ENCODE measurements at regions not wholly inside any gene's neighbourhood (a gene's known extent, or its start where the extent isn't known, plus 50 kb on each side); places are given as distances from the start of the nearest gene placed in this dataset.
"Not testable (repeated sequence)": the region's sequence is repeated elsewhere in the genome, so short reads cannot be mapped to it uniquely, and the experiment has no call there.

DNA sequence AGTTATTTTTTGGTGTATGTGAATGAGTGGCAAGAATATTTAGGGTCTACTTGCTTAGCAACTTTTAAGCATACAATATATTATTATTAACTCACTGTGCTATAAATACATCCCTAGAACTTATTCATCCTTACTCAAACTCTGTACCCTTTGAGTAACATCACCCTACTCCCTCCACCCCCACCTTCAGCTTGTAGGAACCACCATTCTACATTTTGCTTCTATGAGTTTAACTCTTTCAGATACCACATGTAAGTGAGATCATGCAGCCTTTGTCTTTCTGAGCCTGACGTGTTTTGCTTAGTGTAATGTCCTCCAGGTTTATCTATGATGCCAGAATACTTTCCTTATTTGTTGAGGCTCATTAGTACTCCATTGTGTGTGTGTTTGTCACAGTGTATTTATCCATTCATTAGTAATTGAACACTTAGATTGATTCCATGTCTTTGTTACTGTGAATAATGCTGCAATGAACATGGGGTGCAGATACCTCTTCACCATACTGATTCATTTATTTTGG is 526.9 kb downstream of the PYDC2 start:
- Histone ChIP-seq H3K27me3 (no peaks in the 10 kb centered on the region), H3K4me3 (no peak overlapping the region), H3K4me1 (replicated peaks in 1 of 2) (no peaks in the 10 kb centered on the region), H3K36me3 (replicated peaks in 1 of 2) (no peaks in the 10 kb centered on the region), H3K9me3 (replicated peaks in 1 of 3) (no peaks in the 10 kb centered on the region), H3K27ac (no peak overlapping the region)
- intact Hi-C loops (cut with DNase I) = no loop called here
- no peak for TF ChIP-seq POLR2A (IDR thresholded peaks at IDR 0.05)
- TF ChIP-seq, protein P1, sequence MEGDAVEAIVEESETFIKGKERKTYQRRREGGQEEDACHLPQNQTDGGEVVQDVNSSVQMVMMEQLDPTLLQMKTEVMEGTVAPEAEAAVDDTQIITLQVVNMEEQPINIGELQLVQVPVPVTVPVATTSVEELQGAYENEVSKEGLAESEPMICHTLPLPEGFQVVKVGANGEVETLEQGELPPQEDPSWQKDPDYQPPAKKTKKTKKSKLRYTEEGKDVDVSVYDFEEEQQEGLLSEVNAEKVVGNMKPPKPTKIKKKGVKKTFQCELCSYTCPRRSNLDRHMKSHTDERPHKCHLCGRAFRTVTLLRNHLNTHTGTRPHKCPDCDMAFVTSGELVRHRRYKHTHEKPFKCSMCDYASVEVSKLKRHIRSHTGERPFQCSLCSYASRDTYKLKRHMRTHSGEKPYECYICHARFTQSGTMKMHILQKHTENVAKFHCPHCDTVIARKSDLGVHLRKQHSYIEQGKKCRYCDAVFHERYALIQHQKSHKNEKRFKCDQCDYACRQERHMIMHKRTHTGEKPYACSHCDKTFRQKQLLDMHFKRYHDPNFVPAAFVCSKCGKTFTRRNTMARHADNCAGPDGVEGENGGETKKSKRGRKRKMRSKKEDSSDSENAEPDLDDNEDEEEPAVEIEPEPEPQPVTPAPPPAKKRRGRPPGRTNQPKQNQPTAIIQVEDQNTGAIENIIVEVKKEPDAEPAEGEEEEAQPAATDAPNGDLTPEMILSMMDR (IDR thresholded peaks at IDR 0.05) = no peak
- 58 to 81% (median 70%) methylated on average over 1 of the region's 1 CpG for WGBS, 4 donors
- no peak for DNase-seq

DNA sequence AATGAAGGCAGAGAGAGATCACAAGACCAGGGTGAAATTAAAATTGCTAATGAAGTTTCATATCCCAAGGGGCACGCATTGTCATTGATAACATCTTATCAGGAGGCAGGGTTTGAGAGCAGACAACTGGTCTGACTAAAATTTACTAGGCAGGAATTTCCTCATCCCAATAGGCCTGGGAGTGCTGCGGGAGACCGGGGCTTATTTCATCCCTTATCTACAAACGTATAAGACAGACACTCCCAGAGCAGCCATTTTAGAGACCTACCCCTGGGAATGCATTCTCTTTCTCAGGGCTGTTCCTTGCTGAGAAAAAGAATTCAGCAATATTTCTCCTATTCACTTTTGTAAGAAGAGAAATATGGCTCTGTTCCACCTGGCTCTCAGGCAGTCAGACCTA is 533.0 kb downstream of the PYDC2 start:
- H3K4me1 ChIP-seq (replicated peaks in 1 of 2); intact Hi-C loops (cut with DNase I); H3K27me3 ChIP-seq; H3K4me3 ChIP-seq; H3K9me3 ChIP-seq (replicated peaks in 1 of 3); H3K36me3 ChIP-seq (replicated peaks in 1 of 2); DNase-seq; H3K27ac ChIP-seq: not testable (repeated sequence)
- 66 to 91% (median 69%) methylated on average over 4 of the region's 4 CpGs for WGBS, 4 donors

DNA sequence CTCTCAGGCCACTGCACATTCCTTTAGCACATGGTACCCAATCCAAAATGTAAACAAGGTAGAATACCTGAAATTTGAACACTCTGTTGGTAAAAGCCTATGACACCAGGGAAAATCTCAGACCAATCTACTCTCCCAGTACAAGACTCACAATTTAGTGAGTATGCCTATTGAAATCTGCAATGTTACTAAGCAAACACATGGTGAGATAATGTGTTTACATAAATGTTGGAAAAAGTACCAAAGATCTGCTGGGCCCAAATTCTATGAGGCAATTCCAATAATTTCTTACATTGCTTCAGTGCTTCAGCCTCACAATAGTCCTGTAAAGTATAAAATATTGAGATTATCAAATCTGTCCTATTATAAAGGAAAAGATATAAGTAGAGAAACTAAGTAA is 536.1 kb downstream of the PYDC2 start:
- H3K36me3 ChIP-seq (replicated peaks in 1 of 2) = no peaks in the 10 kb centered on the region
- no peaks in the 10 kb centered on the region for H3K4me1 ChIP-seq (replicated peaks in 1 of 2)
- TF ChIP-seq POLR2A (IDR thresholded peaks at IDR 0.05) = no peak
- TF ChIP-seq, protein P1 (IDR thresholded peaks at IDR 0.05) = no peak
- no peaks in the 10 kb centered on the region for H3K27me3 ChIP-seq
- intact Hi-C loops (cut with DNase I) = no loop called here
- no peak overlapping the region for H3K4me3 ChIP-seq
- no peak overlapping the region for H3K27ac ChIP-seq
- no peak for DNase-seq
- no peaks in the 10 kb centered on the region for H3K9me3 ChIP-seq (replicated peaks in 1 of 3)

DNA sequence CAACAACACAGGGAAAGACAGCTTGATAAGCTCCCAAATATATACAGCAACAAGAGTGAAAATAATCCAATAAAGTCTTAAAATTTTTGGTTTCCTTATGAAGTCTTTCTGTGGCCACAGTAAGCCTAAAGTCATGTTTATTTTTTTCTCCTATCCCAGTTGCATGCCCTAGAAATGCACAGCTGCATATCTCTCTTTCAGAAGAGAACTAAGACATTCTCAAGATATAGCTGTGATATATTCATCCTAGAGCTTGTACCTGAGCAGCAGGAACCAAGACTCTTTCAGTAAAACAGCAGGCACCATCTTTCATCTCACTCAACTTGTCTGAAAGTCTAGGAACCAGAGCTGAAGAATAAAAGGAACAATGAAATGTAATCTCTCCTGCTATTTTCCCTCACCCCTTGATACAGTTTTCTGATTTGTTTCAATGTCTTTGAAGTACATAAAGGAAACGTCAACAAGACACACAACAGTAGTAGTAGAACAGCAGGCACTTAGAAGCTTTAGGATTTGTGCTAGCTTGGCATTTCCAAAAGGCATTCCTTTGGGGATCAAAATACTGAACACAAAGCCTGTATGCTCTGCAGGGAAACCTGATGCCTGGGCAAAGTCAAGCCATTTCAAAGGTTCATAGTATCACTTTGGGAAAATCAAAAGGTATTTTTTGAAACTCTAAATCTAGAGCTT is 536.8 kb downstream of the PYDC2 start:
- intact Hi-C loops (cut with DNase I) = no loop called here
- WGBS, 4 donors = 42 to 65% (median 53%) methylated on average over 1 of the region's 1 CpG
- Histone ChIP-seq H3K27me3 (no peaks in the 10 kb centered on the region), H3K36me3 (replicated peaks in 1 of 2) (no peaks in the 10 kb centered on the region), H3K9me3 (replicated peaks in 1 of 3) (no peaks in the 10 kb centered on the region), H3K4me3 (no peak overlapping the region), H3K4me1 (replicated peaks in 1 of 2) (no peaks in the 10 kb centered on the region), H3K27ac (no peak overlapping the region)
- TF ChIP-seq POLR2A (IDR thresholded peaks at IDR 0.05) = no peak
- TF ChIP-seq, protein P1 (IDR thresholded peaks at IDR 0.05) = no peak
- DNase-seq = no peak

DNA sequence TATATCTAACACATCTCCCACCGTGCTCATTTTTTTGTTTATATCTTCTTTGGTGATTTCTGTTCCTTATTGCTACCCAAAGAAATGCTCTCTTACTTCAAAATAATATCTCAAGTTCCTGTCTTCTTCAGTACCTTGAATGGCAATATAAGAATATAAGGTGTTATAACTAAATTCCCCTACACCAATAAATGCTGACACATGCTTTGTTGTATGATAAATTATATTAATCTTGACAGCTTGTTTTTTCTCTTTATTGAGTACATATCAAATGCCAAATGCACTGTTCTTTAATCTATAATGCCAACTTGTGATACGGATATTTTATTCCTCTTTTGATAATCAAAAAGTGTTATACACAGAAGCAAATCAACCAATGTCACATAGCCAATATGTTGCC is 540.3 kb downstream of the PYDC2 start:
- no peak for DNase-seq
- H3K27ac ChIP-seq = no peak overlapping the region
- no peaks in the 10 kb centered on the region for H3K36me3 ChIP-seq (replicated peaks in 1 of 2)
- no peaks in the 10 kb centered on the region for H3K9me3 ChIP-seq (replicated peaks in 1 of 3)
- no peak overlapping the region for H3K4me3 ChIP-seq
- WGBS, 4 donors = 37 to 65% (median 44%) methylated on average over 2 of the region's 2 CpGs
- H3K27me3 ChIP-seq = no peaks in the 10 kb centered on the region
- intact Hi-C loops (cut with DNase I) = no loop called here
- TF ChIP-seq, protein P1 (IDR thresholded peaks at IDR 0.05) = no peak
- TF ChIP-seq POLR2A (IDR thresholded peaks at IDR 0.05) = no peak
- H3K4me1 ChIP-seq (replicated peaks in 1 of 2) = no peaks in the 10 kb centered on the region

Data from adrenal gland (tissue), 9 donors.